Brain microvascular endothelial cell (primary cell): ENCODE measurements at regions not wholly inside any gene's neighbourhood (a gene's known extent, or its start where the extent isn't known, plus 50 kb on each side); places are given as distances from the start of the nearest gene placed in this dataset.
"Not testable (repeated sequence)": the region's sequence is repeated elsewhere in the genome, so short reads cannot be mapped to it uniquely, and the experiment has no call there.

Experiments used
- DNase-seq: peaks from one replicate; pipeline ENCODE4 v3.0.0-alpha.2; 2020
- H3K27ac ChIP-seq: fragments of 250-450 bp; sonication (Bioruptor Pico); 2 replicates; pipeline ENCODE4 v1.5.1; 2020; ENCODE audit warnings: mild to moderate bottlenecking, moderate library complexity
- H3K27me3 ChIP-seq: fragments of 250-450 bp; sonication (Bioruptor Pico); replicated peaks from 2 replicates; pipeline ENCODE4 v1.5.1; 2020; ENCODE audit warnings: mild to moderate bottlenecking
- H3K36me3 ChIP-seq: fragments of 250-450 bp; sonication (Bioruptor Pico); replicated peaks from 2 replicates; pipeline ENCODE4 v1.5.1; 2020; ENCODE audit warnings: mild to moderate bottlenecking
- H3K4me3 ChIP-seq: 2 replicates; pipeline ENCODE4 v1.5.1; 2011; ENCODE audit warnings: low read depth, mild to moderate bottlenecking, control low read depth, low read length, moderate library complexity
- in situ Hi-C: cut with HindIII; loops from 2 replicates; pipeline ENCODE4 v1.10.0; 2017; ENCODE audit warnings: low sequenced_read_pairs, low pct_ligation_motif_present
- TF ChIP-seq, protein P1 (sequence below): IDR thresholded peaks from 2 replicates; pipeline ENCODE4 v1.5.1; 2011; ENCODE audit warnings: low read depth, mild to moderate bottlenecking, moderate library complexity, low read length, control low read depth, inconsistent platforms; ENCODE audit errors: missing control alignments

DNA sequence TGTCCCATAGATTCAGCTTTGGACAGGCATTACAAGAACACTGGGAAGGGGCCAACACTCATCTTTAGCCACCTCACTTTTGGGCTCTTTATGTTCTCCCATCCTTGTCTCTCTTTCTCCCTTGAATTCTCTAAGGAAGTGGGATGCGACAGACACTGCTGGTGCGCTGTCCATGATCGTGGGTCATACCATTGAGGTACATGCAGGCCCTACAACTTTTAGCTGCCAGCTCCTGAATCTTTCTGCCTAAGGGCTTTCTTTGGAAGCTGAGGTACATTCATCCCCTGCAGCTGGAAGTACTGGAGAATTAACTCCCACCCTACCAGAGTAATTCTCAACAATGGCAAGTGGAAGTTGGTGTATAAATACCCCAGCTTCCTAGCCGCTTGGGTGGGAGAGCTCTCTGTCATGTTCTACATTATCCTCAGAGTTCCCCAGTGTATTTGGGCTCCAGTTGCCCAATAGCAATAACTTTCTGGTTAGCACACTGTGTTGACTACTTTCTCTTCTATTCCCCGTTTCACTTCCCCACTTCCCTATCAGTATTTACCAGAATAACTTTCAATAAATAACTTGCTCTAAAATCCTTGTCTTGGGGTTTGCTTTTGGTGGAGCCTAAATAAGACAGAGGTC is 75.6 kb upstream of the ADRA1D start:
- Histone ChIP-seq H3K27me3 (no peaks in the 10 kb centered on the region), H3K27ac (no peak overlapping the region), H3K4me3 (no peak overlapping the region), H3K36me3 (no peaks in the 10 kb centered on the region)
- TF ChIP-seq, protein P1, sequence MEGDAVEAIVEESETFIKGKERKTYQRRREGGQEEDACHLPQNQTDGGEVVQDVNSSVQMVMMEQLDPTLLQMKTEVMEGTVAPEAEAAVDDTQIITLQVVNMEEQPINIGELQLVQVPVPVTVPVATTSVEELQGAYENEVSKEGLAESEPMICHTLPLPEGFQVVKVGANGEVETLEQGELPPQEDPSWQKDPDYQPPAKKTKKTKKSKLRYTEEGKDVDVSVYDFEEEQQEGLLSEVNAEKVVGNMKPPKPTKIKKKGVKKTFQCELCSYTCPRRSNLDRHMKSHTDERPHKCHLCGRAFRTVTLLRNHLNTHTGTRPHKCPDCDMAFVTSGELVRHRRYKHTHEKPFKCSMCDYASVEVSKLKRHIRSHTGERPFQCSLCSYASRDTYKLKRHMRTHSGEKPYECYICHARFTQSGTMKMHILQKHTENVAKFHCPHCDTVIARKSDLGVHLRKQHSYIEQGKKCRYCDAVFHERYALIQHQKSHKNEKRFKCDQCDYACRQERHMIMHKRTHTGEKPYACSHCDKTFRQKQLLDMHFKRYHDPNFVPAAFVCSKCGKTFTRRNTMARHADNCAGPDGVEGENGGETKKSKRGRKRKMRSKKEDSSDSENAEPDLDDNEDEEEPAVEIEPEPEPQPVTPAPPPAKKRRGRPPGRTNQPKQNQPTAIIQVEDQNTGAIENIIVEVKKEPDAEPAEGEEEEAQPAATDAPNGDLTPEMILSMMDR = no peak
- DNase-seq = no peak
- in situ Hi-C loops = no loop called here

DNA sequence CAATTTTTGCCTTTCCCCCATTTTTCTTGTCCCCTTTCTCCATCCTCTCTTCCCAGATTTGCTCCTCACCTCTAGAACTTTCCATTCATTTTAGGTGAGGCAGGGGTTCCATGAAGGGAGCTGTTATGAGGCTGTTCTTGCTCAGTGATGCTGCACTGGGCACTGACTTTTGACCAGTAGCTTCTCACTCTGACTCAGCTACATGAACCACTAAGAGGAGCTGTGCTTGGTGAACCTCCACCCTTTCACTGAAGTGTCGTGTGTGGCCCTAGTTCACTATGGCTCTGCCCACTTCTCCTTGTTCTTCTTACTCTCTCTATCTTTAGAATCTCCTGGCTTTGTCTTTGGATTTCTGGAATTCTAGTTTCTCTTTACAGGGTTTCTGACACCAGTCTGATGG is 73.4 kb upstream of the ADRA1D start:
- in situ Hi-C loops = no loop called here
- Histone ChIP-seq H3K27ac (no peak overlapping the region), H3K4me3 (no peak overlapping the region), H3K36me3 (no peaks in the 10 kb centered on the region), H3K27me3 (no peaks in the 10 kb centered on the region)
- TF ChIP-seq, protein P1 = no peak
- DNase-seq = no peak

DNA sequence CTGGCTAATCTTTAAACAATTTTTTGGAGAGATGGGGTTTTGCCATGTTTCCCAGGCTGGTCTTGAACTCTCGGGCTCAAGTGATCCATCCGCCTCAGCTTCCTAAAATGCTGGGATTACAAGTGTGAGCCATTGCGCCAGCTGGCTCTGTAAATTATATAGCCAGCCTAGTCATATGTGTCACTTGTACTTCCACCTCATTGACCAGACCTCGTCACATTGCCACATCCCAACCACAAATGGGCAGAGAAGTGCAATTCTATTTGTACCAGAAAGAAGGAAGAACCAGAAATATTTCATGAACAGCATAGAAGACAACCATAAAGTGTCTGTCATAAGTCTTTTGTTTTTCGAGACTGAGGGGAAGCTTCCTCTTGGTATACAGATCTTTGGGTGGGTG is 71.2 kb upstream of the ADRA1D start:
- in situ Hi-C loops = no loop called here
- H3K4me3 ChIP-seq = no peak overlapping the region
- TF ChIP-seq, protein P1 = no peak
- no peaks in the 10 kb centered on the region for H3K27me3 ChIP-seq
- DNase-seq = no peak
- H3K27ac ChIP-seq = no peak overlapping the region
- no peaks in the 10 kb centered on the region for H3K36me3 ChIP-seq

DNA sequence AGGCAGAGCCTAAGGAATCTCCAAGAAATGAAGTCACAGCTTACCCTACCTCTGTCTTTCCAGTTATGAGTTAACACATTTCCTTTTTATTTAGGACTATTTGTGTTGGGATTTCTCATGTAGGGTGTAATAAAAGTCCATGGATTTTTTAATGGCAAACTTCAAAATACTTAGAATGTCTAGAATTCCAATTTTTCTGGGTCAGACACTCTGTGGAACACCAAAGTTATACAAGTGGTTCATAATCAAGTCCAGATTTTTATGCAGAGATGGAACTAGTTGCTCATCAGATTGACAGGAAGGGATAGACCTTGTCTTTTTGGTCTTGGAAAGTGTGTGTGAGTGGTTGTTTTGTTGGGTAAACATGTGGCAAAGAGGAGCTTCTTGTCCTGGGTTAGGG is 69.8 kb upstream of the ADRA1D start:
- Histone ChIP-seq H3K36me3 (no peaks in the 10 kb centered on the region), H3K27me3 (no peaks in the 10 kb centered on the region), H3K27ac (no peak overlapping the region), H3K4me3 (no peak overlapping the region)
- TF ChIP-seq, protein P1 = no peak
- in situ Hi-C loops = no loop called here
- DNase-seq = no peak

DNA sequence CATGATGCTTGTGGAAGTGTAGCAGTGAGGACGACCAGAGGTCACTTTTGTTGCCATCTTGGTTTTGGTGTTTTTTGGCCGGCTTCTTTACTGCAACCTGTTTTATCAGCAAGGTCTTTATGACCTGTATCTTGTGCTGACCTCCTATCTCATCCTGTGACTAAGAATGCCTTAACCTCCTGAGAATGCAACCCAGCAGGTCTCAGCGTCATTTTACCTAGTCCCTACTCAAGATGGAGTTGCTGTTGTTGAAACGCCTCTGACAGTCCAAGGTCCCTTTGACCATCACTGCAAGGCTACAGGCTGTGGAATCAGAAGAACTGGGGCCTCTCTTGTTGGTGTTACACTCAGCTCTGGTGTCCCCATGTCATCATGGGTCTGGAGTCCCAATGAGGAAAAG is 61.5 kb upstream of the ADRA1D start:
- in situ Hi-C loops, DNase-seq, H3K4me3 ChIP-seq, H3K27ac ChIP-seq, H3K27me3 ChIP-seq, H3K36me3 ChIP-seq: not testable (repeated sequence)

DNA sequence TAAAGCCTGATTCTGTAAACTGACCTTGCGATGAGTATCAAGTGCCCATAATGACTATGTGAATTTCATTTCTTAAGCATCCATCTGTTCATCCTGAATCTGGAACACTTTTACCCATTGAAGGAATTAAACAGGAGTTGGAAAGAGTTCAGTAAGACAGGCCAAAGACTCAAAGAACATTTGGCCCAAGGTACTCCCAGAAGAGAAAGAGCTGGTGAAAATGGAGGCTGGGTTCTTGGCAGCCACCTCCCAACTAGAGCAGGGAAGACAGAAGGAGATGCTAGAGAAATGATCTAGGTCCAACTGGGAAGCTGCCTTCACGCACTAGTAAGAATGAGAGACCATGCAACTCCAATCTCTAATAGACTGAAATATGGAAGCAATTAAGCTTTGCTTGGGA is 57.1 kb upstream of the ADRA1D start:
- TF ChIP-seq, protein P1 = no peak
- no peak for DNase-seq
- Histone ChIP-seq H3K4me3 (no peak overlapping the region), H3K27ac (no peak overlapping the region), H3K27me3 (no peaks in the 10 kb centered on the region), H3K36me3 (no peaks in the 10 kb centered on the region)
- in situ Hi-C loops = no loop called here
